RWPE1 (cell line): ENCODE measurements at regions not wholly inside any gene's neighbourhood (a gene's known extent, or its start where the extent isn't known, plus 50 kb on each side); places are given as distances from the start of the nearest gene placed in this dataset.

ENCODE experiments used
- CTCF ChIA-PET: fragments of 350-600 bp; sonication (Branson Sonifier 250); formaldehyde crosslinking; extraction: SDS; loops from one replicate; lab custom pipeline; 2021; lab: Yijun Ruan, JAX
- POLR2A ChIA-PET: fragments of 400-600 bp; formaldehyde crosslinking; extraction: SDS; loops from one replicate; lab custom pipeline; 2020; ENCODE audit warnings: antibody characterized with exemption; ENCODE audit not compliant: low non-redundant PET; lab: Yijun Ruan, JAX
- DNase-seq: peaks from one replicate; pipeline ENCODE4 v3.0.0; 2012; ENCODE audit warnings: low spot score
- H3K27ac ChIP-seq: fragments of 450-650 bp; 2 replicates; pipeline ENCODE4 v1.5.1; 2017
- TF ChIP-seq, protein P1 (sequence below): fragments of 450-650 bp; conservative IDR thresholded peaks from 2 replicates; pipeline ENCODE4 v1.5.1; 2017; ENCODE audit warnings: low read depth, mild to moderate bottlenecking

GRCh38 chr13:69603144-69603853, 504.3 kb upstream of the ATXN8OS start:
- POLR2A ChIA-PET = no interaction called here
- H3K27ac ChIP-seq = no peak overlapping the region
- TF ChIP-seq, protein P1, sequence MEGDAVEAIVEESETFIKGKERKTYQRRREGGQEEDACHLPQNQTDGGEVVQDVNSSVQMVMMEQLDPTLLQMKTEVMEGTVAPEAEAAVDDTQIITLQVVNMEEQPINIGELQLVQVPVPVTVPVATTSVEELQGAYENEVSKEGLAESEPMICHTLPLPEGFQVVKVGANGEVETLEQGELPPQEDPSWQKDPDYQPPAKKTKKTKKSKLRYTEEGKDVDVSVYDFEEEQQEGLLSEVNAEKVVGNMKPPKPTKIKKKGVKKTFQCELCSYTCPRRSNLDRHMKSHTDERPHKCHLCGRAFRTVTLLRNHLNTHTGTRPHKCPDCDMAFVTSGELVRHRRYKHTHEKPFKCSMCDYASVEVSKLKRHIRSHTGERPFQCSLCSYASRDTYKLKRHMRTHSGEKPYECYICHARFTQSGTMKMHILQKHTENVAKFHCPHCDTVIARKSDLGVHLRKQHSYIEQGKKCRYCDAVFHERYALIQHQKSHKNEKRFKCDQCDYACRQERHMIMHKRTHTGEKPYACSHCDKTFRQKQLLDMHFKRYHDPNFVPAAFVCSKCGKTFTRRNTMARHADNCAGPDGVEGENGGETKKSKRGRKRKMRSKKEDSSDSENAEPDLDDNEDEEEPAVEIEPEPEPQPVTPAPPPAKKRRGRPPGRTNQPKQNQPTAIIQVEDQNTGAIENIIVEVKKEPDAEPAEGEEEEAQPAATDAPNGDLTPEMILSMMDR = no peak
- no peak for DNase-seq
- CTCF ChIA-PET = no interaction called here

DNA sequence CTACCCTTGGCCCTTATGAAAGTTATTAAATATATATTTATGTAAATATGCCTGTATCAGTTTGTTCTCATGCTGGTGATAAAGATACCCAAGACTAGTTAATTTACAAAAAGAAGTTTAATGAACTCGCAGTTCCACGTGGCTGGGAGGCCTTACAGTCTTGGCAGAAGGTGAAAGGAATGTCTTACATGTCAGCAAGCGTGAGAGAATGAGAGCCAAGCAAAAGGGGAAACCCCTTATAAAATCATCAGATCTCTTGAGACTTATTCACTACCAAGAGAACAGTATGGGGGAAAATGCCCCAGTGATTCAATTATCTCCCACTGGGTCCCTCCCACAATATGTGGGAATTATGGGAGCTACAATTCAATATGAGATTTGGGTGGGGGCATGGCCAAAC, 506.0 kb upstream of the ATXN8OS start:
- no peak overlapping the region for H3K27ac ChIP-seq
- DNase-seq = no peak
- ChIA-PET POLR2A (no interaction called here), CTCF (no interaction called here)
- TF ChIP-seq, protein P1 = no peak

DNA sequence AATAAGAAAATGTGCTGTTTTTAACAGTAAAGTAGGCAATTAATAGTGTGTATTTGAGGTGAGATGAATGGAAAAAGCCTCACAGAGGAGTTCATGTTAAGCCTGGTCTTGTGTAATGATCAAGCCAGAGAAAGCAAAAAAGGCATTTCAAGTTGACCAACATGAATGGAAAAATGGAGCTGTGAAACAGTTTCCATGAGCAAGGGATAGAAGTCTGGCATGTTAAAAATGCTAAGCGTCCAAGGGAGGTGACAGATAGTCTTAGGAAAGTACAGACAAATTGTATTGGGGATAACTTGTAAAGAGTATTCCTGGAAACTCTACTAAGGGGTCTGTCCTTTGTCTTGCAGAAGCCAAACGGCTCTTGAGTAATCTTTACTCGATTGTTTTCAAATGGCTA, 506.8 kb upstream of the ATXN8OS start:
- no peak for DNase-seq
- TF ChIP-seq, protein P1 = no peak
- POLR2A ChIA-PET = no interaction called here
- no peak overlapping the region for H3K27ac ChIP-seq
- CTCF ChIA-PET = no interaction called here

GRCh38 chr13:69597088-69597487, 510.5 kb upstream of the ATXN8OS start:
- POLR2A ChIA-PET = no interaction called here
- no peak overlapping the region for H3K27ac ChIP-seq
- no peak for DNase-seq
- CTCF ChIA-PET = no interaction called here
- TF ChIP-seq, protein P1 = no peak

DNA sequence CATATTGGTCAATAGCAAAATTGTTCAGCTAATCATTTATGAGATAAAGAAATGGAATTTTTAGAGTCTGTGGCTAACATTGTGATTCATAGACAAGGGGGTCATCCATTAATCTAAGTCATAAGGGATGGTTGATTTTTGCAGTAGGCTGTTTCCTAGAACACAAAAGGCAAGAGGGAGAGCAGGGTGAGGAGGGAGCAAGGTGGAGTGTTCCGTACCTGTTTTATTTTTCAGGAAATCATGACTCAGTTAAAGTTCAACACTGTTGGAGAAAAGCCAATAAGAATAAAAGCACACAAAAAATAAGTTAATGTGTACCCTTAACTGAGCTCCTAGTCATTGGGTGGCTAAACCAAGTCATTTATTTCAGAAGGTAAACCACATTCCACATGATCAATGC, 512.4 kb upstream of the ATXN8OS start:
- no peak overlapping the region for H3K27ac ChIP-seq
- ChIA-PET CTCF (no interaction called here), POLR2A (no interaction called here)
- TF ChIP-seq, protein P1 = no peak
- DNase-seq = no peak

GRCh38 chr13:69591437-69591836, 516.2 kb upstream of the ATXN8OS start:
- no peak overlapping the region for H3K27ac ChIP-seq
- TF ChIP-seq, protein P1 = no peak
- no peak for DNase-seq
- POLR2A ChIA-PET = no interaction called here
- CTCF ChIA-PET = no interaction called here
